SH-SY5Y (cell line): ENCODE measurements at regions not wholly inside any gene's neighbourhood (a gene's known extent, or its start where the extent isn't known, plus 50 kb on each side); places are given as distances from the start of the nearest gene placed in this dataset.

Experiments used
- GATA2 ChIP-seq: IDR thresholded peaks from 2 replicates; pipeline ENCODE4 v1.6.1; 2011; ENCODE audit warnings: mild to moderate bottlenecking, low read depth, low read length
- GATA3 ChIP-seq: IDR thresholded peaks from 2 replicates; pipeline ENCODE4 v1.6.1; 2011; ENCODE audit warnings: low read depth, mild to moderate bottlenecking, low read length, moderate library complexity

GRCh38 chr1:201704439-201704792 lies 124.5 kb upstream of the IPO9 start:
- no peak for TF ChIP-seq GATA2
- TF ChIP-seq GATA3, result no peak

DNA sequence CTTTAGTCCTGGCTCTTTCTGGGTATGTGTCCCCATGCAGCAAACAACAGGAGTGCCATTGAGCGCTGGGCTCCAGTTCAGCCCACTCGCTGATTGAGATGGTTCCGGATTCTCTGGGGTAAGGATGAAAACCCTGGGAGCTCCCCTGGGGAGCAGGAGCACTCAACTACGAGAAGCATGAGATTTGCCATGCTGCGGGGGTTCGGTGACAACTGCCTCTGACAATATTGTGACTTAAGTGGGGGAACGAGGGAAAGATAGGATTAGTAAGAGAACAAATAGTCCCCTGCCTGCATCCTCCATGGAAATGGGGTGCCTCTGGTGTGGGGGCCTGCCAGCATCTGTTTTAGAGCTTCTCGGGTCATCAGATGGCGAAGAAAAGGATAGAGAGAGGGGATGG lies 123.6 kb upstream of the IPO9 start:
- TF ChIP-seq GATA2 (no peak), GATA3 (no peak)

DNA sequence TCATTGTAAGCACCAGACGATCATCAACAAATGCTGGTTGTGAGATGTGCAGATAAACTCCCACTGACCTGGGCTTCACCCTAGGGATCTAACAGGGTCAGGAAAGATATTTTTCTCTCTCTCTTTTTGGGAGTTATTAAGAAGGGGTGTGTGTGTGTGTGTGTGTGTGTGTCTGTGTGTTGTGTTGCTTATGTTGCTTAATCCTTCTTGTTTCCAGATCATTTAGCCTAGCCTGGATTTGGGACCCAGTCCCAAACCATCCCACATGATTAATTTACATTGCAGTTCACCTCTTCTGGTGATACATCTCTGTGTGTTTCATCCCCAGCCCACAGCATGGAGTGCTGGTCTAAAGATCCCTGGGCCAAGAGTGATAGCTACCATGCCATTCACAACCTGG lies 122.8 kb upstream of the IPO9 start:
- TF ChIP-seq GATA2 (peak; percentile 46; the same call in 1 of the 2 replicates), GATA3 (no peak)

DNA sequence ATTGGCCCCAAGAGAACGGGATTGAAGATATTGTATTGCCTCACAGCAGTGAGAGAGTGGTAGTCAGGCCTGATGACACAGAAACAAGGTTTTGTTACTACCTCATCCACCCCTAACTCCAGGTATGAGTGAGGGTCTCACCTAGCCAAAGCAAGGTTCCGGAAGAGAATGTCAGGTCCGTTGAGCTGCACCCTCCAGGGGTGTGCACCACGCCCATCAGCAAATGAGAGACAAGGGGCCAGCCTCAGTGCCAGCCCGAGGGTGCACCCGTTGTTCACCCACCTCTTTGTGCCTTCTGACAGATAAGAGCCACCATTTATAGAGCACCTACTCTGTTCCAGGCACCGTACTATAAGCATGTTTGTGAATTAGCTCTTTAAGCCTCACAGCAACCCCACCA lies 121.9 kb upstream of the IPO9 start:
- TF ChIP-seq GATA3, result no peak
- no peak for TF ChIP-seq GATA2

DNA sequence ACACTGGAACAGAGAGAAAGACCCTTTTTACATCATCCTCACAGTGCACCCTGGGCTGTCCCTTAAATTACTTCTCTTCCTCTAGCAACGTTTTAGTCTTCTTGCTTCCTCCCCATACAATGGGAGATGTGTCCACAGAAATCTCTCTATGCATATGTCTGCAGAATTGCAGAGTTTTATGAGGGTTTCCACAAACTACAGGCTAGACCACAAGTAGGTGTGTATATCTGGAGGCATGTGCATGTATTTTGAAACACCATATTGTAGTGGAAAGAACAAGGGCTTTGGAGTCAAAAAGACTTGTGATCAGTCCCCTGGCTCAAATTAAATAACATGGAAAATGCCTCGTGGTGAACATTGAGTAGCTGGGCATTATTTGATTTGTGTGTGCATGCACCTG lies 121.3 kb upstream of the IPO9 start:
- TF ChIP-seq GATA2 (no peak), GATA3 (no peak)

- TF ChIP-seq GATA3 (no peak), GATA2 (no peak)
Measured at GRCh38 chr1:201708085-201708512, 120.9 kb upstream of the IPO9 start.

- TF ChIP-seq GATA3 (no peak), GATA2 (no peak)
Measured at GRCh38 chr1:201708691-201709090, 120.3 kb upstream of the IPO9 start.

DNA sequence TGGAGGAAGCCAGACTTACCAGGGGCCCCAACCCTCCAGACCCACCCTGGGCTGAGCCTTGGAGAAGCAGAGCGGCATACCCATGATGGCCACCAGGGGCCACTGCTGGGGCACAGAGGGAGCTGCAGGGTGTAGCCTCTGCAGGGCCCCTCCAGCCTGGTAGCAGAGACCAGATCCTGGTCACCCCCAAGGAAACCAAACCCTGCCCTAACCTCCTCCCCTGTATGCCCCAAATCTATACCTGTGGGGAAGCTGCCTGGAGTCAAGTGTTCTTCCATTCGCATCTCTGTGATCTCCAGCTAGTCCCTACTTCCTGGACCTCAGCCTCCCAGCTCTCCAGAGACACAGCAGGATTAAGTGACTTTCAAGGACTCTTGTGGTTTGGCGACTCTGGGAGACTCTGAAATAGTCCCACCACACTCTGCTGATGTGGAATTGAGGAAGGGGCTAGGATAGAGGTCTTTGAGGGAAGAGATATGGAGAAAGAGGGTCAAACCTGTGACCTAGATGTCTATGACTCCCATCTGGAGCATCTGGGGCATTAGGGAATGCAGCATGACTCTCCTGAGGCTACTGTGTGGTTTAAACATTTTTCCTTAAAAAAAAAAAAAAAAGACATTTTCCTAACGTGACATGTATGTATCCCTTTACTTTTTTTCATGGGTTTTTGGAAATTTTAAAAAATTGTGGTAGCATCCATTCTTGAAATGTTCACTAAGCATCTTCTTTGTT lies 119.2 kb upstream of the IPO9 start:
- TF ChIP-seq GATA3, result no peak
- no peak for TF ChIP-seq GATA2

DNA sequence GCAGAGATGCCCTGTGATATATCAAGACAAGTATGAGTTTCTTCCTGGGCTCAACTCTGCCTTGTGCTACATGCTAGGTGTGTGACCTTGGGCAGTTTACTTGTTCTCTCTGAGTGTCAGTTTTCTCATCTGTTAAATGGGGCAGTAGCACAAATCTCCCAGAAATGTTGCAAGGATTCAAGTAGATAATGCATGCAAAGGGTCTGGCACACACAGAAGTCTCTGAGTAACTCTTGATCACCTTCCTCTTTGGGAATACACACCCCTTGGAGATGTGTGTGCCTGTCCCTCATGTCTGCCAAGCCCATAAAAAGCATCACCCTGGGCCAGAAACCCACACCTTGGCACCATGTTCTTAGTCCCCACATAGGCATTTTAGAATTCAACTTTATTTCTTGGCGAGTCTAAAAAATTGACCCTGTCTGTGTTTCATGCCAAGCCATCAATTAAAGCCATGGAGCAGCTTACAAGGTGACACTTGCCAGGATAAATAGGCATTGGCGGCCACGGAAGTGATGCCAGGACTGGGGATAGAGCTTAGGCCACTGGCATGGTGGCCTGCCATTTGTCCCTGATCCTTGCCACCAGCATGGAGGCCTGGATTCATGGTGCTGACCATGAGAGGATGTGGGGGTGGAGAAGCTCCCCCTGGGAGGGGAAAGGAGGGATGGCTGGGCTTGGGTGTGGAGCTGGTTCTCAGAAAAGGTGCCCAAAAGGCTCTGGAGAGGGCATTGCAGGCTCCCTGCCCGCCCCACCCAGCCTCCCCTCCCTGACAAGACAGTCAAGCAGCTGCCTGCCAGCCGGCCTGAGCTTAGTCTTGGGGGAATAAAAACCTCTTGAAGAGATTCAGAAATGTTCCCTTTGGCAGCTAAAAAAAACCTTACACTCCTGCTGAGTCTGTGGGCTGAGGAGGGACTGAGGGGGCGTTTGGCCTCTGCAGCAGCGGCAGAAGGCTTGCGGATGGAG lies 118.0 kb upstream of the IPO9 start:
- TF ChIP-seq GATA2 (no peak), GATA3 (no peak)

DNA sequence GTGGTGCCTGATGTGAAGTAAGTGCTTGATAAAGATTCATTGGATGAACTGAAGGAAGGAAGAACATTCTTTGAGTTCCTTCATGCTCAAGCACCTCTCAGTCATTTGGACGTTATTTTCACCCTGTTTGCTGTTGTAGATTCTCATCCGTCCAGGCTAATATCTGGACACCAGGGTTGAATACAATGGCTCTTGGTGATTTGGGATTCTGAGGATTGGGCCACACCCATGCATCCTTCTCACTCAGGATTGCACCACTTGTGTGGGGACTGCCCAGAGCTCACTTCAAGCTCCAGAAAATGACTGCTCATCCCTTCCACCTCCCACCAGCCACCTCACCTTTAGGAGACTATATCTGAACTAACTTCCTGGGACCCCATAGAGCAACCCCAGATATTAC lies 117.1 kb upstream of the IPO9 start:
- TF ChIP-seq GATA3 (no peak), GATA2 (no peak)

DNA sequence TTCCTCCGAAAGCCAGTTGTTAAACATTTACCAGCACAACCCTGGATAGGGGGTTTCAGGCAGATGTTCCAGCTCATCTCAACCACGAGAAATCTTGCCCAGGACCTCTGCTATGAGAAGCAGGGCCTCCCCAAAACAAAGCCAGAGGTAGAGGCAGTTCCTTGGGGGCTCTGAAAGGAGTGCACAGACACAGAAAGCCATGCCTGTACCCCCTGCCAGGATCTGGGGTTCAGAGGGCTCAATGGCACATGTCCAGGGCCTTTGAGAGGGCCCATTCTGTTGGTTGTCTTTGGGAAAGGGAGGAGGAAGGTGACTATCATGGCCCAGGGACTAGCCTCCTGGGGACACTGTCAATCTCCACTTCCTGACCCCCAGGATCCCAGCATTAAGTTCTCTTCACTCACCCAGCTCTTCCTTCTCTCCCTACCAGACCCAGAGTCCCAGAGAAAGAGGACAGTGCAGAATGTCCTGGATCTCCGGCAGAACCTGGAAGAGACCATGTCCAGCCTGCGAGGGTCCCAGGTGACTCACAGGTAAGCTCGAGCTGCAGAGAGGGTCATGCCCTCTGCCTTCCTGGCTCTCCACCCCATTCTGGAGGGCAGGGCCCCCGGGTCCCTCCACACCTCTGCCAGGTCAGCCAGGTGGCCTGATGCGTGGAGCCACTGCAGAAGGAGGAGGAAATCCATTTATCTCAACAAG lies 116.4 kb upstream of the IPO9 start:
- no peak for TF ChIP-seq GATA2
- TF ChIP-seq GATA3, result no peak

DNA sequence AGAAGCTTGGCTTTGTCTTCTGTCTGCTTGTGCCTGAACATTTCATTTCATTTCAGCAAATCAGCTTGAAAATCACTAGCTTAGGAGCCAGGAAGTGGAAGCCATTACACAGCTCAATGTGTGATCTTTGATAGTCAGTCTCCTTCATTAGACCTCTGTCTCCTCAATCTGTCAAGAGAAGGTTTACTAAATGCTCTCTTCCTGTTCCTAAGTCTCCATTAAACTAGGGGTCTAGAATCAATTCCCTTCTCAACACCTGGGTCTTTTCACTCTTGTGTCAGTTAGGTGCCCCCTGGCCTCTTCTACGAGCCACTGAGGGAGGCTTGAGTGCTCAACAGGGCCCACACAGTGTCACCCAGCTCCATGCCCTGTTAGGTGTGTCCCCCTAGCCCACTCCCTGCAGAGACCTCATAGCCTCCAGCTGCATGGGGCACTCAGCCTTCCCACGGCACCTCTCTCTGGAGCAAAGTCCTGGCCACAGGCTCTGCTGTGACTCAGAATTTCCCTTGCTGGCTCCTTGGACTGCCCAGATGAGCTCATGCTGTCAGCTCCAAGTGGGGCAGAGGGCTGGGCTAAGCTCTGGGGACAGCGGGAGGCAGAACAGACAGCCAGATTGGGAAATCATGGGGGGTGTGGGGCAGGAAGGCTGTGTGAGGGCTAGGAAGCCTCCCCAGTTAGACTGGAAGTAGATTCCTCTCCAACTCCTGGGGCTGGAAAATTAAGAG lies 115.7 kb upstream of the IPO9 start:
- TF ChIP-seq GATA3 (no peak), GATA2 (no peak)

GRCh38 chr1:201714542-201715329 lies 114.2 kb upstream of the IPO9 start:
- TF ChIP-seq GATA2 (no peak), GATA3 (no peak)
